HPDE6-E6E7 (cell line): ENCODE measurements at regions not wholly inside any gene's neighbourhood (a gene's known extent, or its start where the extent isn't known, plus 50 kb on each side); places are given as distances from the start of the nearest gene placed in this dataset.
A peak's percentile ranks its signal among the peaks of the same experiment; 100 is the strongest.

ENCODE experiments used
- DNase-seq: peaks from one replicate; pipeline ENCODE4 v3.0.0; 2011; ENCODE audit warnings: missing footprints; ENCODE audit errors: extremely low spot score

DNA sequence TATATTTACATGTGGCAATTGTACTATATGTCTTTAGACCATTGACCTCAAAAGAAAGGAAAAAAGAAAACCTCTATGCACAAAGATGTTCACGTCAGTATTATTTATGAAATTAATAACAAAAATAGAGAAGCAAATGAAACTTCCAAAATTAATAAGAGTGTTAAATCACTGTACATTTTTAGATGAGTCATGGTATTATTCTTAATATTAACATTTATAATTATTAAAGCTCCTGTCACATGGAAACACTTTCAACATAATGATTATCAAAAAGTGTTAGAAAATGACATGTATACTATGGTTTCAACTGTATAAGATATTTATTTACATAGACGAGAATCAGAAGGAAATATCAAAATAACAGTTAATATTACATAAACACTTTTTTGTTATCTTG, 324.9 kb upstream of the RUNX1 start:
- no peak for DNase-seq

DNA sequence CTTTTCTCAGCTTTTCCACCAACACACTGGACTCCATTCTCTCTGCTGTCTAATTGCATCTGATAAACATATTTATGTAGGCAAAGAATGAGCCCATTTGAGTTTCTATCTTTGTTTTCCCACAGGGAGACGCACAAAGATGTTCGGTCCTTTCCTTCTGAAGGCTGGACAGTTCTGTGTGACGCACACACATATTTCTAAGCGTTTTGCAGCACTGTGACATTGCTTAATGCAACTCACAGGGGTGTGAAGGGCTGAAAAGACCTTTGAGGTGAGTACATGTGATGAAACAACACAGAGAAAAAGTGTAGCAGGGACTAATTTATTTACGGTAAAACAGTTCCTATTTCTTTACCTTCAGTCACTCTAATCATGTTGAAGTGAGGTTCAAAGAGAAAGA, 323.1 kb upstream of the RUNX1 start:
- no peak for DNase-seq

DNA sequence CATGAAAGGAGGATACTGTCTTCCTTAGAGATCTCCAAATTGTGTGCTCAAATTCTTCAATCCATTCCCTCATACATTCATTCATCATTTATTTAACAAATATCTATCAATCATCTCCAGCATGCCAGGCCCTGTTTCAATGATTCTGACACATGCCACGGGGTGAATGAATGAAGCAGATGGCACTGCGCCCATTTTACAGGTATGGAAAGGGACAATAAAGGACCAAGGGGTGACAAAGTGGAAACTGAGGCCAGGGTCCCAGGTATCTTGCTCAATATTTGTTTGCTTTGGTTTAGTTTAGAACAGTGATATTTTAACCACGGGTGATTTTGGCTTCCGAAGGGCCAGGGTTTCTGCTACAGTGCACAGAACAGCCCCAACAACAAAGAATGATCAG, 321.6 kb upstream of the RUNX1 start:
- DNase-seq: no peak

DNA sequence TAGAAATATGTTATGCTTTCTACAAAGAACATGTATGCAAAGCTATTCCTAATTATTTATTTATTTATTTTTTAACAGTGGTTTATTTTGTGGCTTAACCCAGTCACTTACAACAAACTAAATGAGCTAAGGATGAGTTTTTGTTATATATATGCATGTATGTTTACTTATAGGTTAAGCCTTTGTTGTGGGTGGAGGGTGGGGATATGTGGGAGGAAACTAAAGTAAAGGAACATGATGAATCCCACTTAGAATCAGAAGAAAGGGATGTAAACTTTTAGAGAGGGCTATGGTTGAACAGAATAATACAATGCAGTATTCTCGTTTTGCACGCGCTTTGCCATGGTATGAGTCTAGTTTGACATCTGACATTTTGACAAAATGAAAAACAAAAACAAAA, 321.0 kb upstream of the RUNX1 start:
- no peak for DNase-seq

GRCh38 chr21:35368326-35368725, 319.2 kb upstream of the RUNX1 start:
- DNase-seq: peak; percentile 33

- DNase-seq: no peak
Measured at GRCh38 chr21:35367553-35367952, 318.5 kb upstream of the RUNX1 start.

DNA sequence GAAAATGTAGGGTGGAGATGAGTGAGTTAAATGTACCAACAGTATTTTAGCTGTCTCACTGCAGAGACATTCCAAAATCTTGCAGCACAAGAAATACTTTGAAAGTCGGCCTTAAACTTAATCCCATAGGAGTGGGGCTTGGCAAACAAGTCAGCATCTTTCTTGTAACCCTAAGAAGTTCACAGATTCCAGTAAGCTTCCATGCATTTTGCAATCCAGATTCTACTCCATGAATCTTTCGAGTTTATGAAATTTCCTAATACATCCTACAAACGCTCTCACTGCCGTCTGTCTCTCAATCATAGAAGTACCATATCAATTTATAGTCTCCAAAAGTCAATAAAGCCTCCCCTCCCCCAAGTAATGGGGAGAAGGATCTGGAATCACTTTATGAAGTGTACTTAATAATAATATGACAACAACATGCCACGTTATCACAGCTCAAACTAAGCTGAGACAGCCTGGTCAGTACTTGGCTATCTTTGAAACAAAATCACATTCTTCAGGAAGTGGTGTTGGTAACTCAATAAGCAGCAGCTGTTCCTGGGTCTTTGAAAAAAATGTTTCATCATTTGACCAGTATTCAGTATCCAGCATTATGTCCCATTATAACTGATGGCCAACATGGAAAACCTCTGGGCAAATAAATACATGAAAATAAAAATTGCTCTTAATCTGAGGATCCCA, 317.4 kb upstream of the RUNX1 start:
- no peak for DNase-seq

GRCh38 chr21:35363458-35363857, 314.4 kb upstream of the RUNX1 start:
- no peak for DNase-seq

DNA sequence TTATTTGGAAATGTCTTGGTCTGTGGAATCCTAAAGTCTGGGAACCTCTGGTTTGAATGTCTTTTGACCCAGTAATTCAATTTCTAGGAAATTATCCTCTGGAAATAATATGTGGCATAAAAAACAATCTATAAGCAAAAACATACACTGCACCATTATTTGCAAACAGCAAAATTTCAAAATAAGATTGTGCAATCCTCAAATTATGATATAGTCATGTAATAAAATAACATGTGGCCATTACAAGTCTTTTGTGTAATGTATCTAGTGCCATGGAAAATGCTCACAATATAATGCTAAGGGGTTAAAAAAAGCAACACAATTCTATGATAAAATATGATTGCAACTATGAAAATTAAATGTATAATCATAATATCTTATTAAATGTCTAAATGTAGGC, 312.9 kb upstream of the RUNX1 start:
- no peak for DNase-seq

DNA sequence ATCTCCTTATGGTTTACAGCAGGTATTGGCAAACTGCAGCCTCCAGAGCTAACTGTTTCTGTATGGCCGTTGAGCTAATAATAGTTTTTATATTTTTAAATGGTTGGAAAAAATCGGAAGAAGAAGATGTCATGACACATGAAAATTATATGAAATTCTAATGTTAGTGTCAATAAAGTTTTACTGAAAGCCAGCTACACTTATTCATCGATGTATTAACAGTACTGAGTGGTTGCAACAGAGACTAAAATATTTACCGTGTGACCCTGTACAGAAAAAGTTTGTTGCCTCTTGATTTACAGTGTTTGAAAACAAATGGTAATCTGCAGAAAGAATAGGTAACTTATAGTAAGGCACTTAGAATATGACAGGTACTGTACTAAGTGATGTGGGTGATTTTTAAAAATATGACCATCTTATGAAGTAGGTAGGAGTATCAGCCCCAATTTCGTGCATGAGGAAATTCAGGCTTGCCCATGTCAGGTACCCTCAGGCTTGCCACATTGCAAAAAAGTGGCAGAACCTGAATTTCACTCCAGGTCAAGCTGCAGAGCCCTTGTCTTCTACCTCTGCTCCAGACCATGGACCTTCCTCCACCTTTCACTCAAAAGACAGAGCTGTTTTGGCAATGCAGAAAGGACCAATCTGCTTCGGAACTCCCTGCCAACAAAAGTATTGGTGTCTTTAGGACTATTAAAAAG, 311.9 kb upstream of the RUNX1 start:
- DNase-seq: no peak

GRCh38 chr21:35359076-35359475, 310.0 kb upstream of the RUNX1 start:
- DNase-seq: no peak

DNA sequence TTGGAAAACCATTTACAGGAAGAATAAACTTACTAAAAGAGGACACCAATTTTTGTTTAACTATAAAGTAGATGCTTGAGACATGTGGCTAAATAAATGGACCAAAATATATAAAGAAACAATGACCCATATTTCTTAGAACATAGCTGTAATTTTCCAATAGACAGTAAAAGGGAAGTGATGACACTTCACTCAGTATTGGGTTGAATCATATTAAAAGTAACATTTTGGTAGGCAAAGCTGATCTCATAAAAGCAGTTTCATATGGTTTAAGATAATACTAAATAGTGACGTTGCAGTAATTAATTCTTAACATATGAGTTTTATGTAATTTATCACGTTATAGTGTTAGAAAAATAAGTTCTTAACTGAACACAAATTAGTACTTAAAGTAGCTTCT, 308.9 kb upstream of the RUNX1 start:
- DNase-seq: no peak

DNA sequence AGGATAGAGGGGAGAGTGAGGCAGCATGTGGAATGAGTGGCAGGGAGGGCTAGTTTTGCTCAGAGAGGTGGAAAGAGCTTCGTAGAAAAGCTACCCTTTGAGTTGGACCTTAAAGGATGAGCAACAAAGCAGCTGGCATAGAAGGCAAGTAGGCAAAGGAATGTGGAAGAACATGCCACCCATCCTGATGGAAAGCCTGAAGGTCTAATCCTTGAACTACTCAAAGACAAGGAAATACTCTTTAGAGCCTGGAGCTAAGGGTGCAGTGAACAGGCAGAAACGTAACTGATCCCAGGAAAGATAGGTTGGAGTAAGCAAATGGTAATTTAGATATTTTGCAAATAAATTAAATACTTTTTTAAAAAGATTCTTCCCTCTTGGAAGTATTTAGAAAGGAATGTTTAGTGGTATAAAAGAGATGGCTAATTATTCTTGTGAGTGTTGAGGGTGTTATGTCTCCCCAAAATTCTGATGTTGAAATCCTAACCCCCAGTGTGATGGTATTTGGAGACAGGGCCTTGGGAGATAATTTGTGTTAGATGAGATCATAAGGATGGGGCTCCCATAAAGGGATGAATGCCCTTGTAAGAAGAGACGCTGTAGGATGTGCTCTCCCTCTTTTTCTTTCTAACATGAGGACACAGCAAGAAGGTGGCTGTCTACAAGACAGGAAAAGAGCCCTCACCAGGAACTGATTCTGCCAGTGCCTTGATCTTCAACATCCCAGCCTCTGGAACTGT, 308.1 kb upstream of the RUNX1 start:
- no peak for DNase-seq

DNA sequence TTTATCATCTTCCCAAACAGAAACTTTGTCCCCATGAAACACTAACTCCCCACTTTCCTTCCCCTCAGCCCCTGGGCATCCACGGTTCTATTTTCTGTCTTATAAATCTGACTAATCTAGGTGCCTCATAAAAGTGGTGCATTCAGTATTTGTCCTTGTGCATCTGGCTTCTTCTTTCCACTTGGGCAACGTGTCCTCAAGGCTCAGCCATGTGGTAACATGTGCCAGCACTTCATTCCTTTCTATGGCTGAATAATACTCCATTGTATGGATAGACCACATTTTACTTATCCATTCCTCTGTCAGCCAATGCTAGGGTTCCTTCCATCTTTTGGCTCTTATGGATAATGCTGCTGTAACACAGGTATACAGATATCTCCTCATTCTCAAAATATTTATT, 305.0 kb upstream of the RUNX1 start:
- no peak for DNase-seq

GRCh38 chr21:35352793-35353192, 303.7 kb upstream of the RUNX1 start:
- no peak for DNase-seq

GRCh38 chr21:35352066-35352770, 303.1 kb upstream of the RUNX1 start:
- no peak for DNase-seq

GRCh38 chr21:35351434-35351833, 302.3 kb upstream of the RUNX1 start:
- no peak for DNase-seq

DNA sequence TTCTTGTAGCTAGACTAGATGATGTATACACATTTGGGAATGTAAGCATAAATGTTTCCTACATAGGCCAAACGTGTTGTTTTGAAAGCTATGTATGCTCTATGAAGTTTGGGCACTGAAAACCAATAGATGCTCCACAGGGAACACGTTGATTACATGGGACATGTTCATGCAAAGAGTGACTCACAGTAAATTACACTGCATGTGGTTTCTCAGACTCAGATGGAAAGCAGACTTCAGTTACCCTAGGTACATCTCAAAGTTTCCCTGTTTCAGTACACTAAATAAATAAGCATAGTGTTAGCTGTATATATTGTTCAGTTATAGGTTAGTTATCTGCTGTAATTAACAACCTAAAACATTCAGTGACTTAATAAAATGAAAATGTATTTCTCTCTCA, 301.9 kb upstream of the RUNX1 start:
- no peak for DNase-seq

GRCh38 chr21:35349376-35350080, 300.4 kb upstream of the RUNX1 start:
- DNase-seq: no peak

DNA sequence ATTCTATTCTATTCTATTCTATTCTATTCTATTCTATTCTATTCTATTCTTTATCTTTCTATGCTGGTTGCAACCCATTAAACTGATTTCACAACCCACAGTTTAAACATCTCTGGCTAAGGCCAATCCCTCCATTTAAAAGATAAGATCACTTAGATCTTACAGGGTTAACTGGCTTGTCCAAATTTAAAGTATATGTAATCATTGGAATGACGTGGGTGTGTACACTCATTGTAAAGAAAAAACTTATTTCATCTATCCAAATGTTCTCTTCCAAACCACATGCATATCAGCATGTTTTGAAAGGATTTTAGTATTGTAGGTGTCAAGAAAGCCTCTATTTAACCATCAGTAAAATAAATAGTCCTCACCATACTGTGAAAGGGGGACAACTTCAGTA, 299.6 kb upstream of the RUNX1 start:
- no peak for DNase-seq

GRCh38 chr21:35346697-35347096, 297.6 kb upstream of the RUNX1 start:
- DNase-seq: no peak

DNA sequence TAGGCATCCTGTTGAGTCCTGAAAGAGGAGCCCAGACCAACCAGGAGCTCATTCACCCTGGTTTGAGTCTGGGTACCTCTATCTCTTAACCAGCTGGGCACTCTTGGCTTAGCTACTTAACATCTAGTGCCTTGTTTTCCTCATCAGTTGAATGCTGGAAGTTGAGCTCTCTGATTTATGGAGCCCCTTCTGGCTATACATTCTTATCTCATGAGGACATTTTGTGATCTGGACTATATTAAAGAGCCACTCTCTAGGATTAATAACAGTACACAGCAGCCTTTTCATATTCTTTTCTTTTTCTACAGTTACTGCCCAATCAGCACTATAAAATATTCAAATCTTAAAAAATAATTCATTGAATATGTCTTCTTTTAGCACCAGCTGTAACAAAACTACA, 296.9 kb upstream of the RUNX1 start:
- no peak for DNase-seq
